GM21528 (cell line): ENCODE measurements at regions not wholly inside any gene's neighbourhood (a gene's known extent, or its start where the extent isn't known, plus 50 kb on each side); places are given as distances from the start of the nearest gene placed in this dataset.

Experiments used
- ATAC-seq: cut with Tn5 transposase; IDR thresholded peaks from one replicate; pipeline ENCODE4 v1.9.1; 2021; ENCODE audit warnings: mild to moderate bottlenecking, moderate library complexity; ENCODE audit not compliant: unreplicated experiment, low FRiP score

DNA sequence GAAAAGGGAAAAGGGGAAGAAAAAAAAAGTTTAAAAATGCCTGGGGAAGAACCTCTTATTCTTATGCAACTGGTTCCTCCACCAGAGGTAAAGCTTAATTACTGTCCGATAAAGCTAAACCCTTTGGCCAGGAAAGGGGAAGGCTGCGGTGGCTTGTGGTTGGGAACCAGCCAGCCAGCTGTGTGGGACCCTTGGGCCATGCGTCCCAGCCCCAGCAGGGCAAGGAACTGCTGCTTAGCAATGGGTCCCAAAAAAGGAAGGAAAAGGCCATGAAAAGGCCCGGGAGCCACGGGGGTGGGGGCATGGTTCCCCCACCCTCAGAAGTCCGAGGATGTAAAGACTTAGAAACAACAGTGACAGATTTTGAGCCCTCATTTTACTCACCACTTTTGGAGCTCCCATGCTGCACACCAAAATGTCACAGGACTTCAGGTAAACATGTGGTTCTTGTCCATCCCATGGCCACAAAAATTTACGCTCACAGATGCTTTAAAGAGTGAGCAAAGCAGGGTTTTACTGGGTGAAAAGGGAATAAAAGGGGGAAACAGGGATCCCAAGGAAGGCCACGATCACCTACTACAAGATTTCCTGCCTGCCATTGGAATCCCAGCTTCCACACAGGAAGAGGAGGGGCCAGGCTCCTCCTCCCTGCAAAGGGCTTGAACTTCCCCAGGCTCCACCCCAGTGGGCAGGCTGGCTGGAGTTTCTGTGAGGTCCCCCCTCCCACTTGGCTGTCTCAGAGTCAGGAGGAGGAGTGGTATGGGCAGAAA, 1234.7 kb upstream of the GJE1 start:
- ATAC-seq = no peak

DNA sequence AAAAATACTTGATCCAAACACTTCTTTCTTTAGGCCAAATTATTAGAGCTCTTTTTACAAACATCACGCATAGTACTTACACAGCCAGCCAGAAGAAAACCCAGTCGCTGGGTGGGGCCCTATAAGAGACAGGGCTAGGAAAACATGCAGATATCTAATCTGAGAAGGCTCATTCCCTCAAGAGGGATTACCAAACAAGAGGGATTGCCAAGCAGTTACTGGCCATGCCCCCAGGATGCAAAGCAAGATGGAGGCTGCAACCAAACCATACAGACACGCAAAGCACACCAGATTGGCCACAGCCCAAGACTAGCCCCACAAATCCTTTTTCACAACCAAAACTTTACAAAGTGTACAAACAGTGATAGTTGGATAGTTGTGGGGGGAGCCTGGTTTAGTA, 1235.4 kb upstream of the GJE1 start:
- no peak for ATAC-seq

DNA sequence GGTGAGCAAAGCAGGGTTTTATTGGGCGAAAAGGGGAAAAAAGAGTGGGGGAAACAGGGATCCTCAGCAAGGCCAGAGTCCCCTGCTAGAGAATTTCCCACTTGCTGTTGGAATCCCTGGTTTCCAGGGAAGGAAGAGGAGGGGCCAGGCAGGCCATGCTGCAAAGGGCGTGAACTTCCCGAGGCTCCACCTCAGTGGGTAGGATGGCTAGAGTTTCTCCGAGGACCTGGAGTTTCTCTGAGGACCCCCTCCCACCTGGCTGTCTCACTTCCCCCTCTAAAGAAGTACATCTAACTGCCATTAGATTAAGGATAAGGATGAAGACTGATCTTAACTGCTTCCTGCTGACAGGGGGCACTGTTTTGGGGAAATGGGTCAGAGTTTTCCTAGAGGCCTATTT, 1239.3 kb upstream of the GJE1 start:
- no peak for ATAC-seq

DNA sequence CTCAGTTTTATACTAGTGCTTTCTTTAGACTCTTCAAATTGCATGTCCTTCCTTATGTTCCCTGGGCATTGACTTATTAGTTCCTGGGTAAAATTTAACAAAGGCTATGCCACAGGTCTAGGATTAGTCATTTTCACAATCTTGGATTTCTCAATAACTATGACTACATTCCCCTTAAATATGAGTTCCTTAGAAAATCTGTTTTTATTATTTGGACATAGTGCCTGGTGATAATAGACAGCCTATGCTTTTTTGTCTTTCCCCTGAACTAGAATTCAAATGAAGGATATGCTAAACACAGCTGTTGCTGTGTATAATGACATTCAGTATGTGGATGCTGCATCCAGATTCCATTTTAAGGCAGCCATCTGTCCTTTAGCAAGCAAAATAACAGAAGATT, 1252.8 kb upstream of the GJE1 start:
- no peak for ATAC-seq

DNA sequence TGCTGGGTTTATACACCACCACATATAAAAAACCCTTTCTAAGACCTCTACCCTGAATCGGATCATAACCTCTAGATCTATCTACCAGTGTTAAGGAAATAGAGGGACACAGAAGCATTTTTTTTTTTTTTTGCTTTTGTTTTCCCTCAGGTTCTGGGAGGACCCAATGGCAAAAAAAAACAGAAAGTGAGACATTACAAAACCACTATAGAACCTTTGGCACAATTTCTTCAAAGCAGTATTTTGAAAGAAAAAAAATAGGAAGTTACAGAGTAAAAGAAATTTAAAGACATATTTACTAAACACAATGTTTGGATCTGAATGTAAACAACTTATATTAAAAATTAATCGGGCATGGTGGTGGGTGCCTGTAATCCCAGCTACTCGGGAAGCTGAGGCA, 1258.7 kb upstream of the GJE1 start:
- ATAC-seq = no peak

DNA sequence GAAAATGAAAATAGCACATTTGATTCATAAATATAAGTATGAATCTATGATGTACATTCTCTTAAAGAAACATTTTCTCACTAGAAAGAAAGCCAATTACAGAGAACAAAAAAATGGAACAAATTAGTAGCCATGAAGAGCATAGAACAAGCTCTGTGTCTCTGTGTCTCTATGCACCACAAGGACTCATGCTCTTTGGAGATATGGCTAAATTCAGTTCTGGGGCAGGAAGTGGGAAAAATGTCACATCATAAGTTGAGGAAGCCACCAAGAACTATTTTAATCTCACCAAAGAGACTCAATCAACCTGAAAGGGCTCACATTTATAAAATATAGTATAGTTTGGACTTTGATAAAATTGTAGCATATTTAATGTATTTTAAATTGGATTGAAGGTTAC, 1259.8 kb upstream of the GJE1 start:
- no peak for ATAC-seq

DNA sequence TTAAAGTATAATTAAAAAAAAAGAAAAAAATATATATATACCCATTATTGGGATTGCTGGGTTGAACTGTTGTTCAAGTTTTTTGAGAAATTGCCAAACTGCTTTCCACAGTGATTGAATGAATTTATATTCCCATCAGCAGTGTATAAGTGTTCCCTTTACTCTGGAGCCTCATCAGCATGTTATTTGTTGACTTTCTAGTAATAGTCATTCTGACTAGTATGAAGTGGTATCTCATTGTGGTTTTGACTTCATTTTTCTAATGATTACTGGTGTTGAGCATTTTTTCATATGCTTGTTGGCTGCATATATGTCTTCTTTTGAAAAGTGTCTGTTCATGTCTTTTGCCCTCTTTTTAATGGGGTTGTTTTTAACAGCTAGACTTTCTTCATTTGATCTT, 1260.8 kb upstream of the GJE1 start:
- ATAC-seq = no peak

DNA sequence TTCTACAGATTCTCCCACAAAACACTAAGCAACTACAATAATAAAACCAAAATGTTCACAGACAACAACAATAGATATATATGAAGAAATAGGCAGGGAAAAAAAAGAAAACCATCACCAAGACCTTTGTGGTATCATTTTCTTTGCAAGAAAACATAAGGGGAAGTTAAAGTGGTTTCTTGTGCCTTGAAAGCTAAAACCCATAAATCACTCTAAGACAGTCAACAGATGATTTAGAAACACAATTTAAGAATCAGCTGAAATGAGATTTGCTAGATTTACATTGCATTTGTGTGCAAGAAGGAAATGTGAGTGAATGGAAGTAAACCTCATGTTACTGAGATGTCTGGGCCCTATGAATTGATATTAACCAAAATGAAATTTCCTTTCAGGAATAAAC, 1265.4 kb upstream of the GJE1 start:
- ATAC-seq = no peak

DNA sequence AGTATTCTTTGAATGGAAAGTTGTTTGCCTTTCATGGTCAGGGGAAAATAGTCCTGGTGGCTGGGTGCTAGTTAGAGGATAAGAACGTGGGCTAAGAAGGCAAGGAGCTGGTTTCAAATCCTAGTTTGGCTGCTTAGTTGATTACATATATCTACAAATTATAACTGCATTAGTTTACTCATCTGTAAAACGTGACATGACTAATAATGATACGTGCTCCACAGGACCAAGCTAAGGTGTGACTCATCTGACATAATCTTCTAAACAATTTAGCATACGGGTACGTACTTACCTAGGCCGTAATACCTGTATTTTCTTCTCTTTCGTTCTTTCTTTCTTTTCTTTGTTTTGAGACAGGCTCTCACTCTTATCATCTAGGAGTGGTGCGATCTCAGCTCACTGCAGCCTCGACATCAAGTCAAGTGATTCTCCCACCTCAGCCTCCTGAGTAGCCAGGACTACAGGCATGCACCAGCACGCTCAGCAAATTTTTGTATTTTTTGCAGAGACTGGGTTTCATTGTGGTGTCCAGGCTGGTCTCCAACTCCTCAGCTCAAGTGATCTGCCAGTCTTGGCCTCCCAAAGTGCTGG, 1274.2 kb upstream of the GJE1 start:
- ATAC-seq = no peak

DNA sequence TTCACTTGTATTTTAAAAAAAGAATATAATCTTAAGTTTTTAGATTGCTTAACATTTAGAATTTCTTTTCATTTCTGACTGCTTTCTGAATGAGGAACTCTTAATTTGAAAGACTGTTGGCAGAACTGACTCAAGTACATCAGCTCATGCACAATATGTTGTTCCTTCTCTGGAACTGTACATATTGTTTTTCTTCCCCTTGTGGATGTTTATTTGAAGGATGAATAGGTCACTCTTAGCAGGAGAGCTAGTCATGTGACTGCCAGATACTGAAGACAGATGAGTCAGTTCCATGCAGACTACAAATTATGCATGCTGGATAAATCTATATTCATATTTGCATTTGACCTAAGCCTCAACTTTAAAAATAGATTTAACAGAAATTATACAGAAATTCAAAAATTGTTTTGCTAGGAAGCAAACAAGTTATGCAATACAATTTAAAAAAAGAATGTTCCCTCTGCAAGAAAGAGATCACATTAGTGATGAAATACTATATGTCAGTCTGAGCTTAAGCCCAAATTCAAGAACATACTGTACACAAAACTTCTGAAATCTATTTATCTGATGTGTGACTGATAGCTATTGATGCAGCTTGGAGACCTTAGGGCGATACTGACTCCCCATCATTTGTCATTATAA, 1274.9 kb upstream of the GJE1 start:
- ATAC-seq = no peak

DNA sequence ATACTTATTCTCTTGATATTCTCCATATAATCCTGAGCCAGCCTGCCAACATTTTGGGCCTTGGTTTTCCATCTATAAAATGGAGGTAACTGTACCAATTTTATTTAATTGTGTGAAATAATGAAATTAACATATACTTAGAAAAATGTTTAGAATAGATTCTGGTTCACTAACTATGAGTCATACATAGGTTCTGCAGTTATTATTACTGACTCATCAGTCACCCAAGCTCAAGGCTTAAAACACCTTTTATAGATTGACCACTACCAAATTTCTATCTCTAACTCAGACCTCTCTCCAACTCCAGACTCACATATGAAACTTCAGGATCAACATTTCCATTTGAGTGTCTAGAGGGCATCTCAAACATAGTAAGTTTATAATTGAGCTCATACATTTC, 1277.2 kb upstream of the GJE1 start:
- ATAC-seq = no peak

DNA sequence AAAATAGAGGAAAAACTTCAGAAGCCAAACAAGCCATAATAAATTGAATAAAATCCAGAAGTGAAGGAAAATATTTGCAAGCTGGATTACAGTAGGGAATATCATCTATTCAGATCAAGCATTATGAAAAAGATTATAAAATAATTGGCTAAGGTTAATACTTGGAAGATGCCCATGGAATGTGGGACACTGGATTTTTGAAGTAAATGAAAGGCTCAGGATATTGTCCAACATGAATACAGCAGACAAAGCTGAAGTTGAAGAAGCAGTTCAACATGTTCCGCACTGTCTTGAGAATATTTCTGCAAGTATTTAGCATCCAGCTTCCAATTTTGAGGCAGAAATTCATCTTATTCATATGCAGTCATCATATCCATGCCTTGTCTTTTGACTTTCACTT, 1278.4 kb upstream of the GJE1 start:
- ATAC-seq = no peak

DNA sequence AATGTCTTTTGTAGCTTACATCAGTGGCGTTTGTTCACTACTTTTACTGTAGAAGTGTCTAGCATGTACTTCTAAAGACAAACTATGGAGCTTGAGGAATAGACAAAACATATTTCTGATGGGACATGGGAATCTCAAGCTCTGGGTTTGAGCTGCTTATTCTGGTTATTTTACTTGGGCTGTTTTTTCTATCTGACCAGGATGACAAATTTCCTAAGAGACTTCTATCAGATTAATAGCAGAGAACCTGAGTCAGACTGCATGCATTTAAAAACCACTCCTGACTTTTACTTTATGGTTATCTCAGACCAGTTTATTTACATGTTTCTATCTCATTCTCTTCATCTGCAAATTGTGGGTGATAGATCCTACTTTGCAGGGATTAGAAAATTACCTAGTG, 1282.3 kb upstream of the GJE1 start:
- ATAC-seq = no peak

DNA sequence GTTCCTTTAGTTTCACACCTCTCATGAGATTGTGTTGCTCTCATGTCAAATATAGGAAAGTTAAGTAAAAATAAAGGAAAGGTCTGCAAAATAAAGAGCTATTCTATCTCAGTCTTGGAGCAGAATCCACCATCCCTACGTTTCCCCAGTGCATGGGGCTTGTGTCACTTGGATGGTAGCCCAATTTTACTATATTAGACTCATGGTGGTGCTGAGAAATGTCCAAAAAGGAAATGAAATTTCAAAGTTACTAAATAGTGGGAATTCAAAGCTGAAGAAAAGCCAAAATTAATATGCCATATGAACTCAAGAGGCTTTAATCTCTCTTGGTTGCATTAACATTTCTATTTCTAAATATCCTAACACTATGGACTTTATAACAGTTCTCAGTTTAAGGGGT, 1283.3 kb upstream of the GJE1 start:
- no peak for ATAC-seq

DNA sequence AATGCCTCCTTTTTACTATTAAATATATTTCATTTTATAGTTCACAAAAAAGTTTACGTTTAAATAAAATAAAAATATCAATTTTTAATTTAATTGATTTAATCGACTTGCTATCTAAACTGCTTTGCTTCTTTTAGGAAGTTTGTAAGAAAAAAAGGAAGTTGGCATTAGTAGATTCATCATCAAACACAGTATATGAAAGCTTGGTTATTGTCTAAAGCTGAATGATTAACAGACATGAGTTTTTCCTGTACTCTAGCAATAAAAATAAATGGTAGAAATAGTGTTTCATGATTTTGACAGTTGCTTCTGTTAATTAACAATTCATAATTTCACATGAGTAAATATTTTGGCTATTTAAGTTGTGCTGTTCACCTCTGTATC, 1285.5 kb upstream of the GJE1 start:
- ATAC-seq = no peak

DNA sequence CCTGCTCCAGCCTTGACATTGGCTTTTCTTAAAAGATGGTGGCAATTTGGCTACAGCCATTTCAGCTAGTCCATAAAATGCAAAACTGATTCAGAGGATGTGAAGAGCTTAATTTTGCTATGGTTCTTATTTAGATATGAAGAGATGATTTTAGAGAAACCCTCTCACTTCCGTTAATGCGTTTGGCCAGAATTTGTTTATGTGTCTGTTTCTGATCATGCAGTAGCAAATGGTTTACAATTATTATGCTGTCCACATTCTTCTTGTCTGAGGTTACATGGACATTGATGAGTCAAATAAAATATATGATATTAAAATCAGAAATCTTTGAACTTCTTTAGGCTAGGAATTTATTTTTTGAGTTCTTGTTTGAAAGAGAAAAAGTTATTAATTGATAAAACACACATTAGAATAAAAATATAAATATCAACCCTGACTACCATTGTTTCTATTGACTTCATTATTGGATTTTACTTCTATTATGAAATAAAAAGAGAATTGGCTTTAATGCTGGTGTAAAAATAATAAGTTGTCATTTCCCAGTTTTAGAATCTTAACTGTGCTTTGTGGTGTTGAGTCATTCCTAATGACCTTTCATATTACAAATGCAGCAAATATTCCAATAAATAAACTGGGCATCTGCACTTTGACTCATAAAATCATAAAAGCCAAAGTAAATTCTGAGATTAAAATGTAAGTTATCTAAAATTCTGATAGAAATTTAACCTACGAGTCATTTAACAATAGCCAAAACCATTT, 1286.0 kb upstream of the GJE1 start:
- ATAC-seq = no peak

DNA sequence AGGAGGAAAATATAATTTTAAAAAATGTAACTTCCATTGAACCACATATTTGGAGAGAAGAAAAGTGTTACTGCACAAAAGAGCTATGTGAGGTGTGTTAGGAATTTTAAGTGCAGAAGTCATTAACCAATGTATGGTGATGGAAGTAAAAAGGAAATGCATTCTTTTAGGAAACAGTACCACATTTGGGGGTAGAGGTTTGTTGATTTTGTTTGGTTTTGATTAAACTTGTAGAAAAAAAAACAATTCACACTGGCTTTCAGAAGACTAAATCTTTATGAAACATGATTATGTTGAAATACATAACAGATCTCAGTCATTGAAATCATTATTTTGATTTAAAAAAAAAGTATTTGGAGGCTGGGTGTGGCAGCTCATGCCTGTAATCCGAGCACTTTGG, 1287.0 kb upstream of the GJE1 start:
- no peak for ATAC-seq

DNA sequence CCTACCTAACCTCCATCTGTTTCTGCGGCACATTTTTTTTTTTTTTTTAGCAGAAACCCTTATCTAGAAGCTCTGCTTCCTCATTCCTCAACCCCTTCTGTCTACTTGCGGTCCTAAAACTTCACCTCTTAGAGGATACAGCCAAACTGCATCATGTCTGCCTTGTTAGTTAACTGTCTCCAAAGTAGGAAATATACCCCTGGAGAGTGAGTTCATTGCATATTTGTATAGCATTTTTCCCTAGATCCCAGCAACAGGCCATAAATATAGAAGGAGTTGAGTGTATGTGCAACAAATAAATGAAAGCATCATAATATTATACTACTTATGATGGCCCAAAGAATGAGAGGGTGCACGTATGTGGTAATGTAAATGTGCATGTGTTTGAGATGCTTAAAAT, 1288.6 kb upstream of the GJE1 start:
- ATAC-seq = no peak

DNA sequence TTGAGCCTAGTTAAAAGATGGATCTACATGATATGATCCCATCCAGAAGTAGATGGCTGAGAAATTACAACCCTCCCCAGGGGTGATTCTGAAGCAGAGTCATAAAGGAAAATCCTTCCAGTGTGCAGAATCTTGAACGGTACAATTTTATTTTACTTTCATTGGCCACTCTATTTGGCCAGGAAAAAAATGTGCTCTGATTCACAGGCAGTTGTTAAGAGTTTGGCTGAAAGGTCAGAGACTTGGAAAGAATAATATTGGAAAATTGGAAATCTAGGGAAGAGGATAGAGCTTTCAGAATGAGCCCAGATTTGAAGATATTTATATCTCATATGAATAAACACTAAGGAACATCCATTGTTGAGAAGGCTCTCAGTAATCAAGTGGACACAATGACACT, 1299.3 kb upstream of the GJE1 start:
- ATAC-seq = no peak

DNA sequence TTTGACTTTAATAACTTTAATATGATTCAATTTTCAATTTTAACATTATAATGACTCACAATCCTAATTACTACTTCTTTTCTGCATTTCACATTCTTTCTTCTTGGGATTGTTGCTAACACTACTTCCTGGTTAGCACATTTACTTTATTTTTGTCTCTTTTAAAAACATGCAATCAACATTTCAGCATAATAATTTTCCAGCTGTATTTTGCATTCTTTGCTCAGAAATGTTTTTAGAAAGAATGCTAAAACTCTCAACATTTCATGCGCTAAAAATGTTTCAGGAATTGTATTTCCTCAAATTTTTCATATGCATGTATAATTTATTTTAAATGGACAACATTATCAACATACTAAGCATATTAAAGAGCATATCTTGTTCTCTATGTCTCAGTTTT, 1302.1 kb upstream of the GJE1 start:
- ATAC-seq = no peak

DNA sequence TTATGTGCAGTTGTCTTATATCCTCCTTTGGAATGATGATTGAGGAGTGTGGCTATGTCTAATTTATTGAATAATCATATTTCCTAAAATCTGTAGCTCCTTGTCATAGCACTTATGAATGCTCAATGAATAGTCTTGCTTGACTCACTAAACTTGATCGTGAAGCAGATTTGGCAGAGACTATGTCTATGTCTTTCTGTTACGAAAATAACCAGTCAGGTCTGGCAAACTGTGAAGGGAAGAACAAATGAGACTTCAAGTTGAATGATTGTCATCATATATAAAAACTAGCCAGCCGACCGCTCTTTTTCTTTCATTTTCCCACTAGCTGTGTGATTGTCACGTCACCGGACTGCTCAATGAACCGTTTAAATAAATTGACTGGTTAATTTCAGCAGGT, 1303.9 kb upstream of the GJE1 start:
- ATAC-seq = no peak
